ENCODE measurements at regions not wholly inside any gene's neighbourhood (a gene's known extent, or its start where the extent isn't known, plus 50 kb on each side); places are given as distances from the start of the nearest gene placed in this dataset.

DNA sequence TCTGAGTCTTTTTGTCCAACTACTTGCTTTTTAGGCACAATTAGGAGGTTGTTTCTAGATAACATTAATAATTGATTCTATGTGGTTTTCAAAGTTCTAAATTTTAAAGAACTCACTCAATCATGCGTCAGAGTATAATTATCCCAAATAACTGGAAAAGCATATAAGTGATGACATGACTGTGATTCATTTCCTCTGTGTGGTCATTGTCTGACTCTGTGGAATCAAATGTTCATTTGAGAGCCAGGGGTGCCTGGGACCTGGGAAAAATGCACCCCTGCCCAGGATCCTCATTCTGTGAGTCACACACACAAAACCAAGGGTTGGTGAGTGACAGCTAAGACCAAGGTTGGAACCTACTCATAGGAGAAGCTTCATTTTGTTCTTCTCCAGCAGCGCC is 127.1 kb upstream of the MLIP start:
- 90% methylated on average over 2 of the region's 2 CpGs; no CpG with 5 or more reads in 1 of the 2 experiments for WGBS, 2 experiments (ENCODE audit: extremely low coverage in 1 of 2, insufficient coverage in 1 of 2, insufficient read length in 1 of 2, insufficient replicate concordance in 2 of 2, low coverage in 1 of 2, low lambda C conversion rate in 2 of 2, missing lambda C conversion rate in 1 of 2)
- Histone ChIP-seq H2BK15ac (ENCODE audit: low read length) (no peak overlapping the region), H2AFZ (ENCODE audit: low read length) (no peak overlapping the region)

More for the DNA sequence above, 127.1 kb upstream of the MLIP start:
- no peaks in the 10 kb centered on the region for H3K79me1 ChIP-seq (ENCODE audit: low read depth, low read length)
- no peak overlapping the region for H4K91ac ChIP-seq (replicated peaks; ENCODE audit: insufficient read length, low read length)
- H3K4me3 ChIP-seq (ENCODE audit: extremely low read depth in 1 of 4, insufficient read depth in 2 of 4, low read depth in 3 of 4, low read length in 4 of 4) = no peak overlapping the region
- no peak overlapping the region for H4K5ac ChIP-seq (ENCODE audit: insufficient read length, low read depth, low read length)
- H3K56ac ChIP-seq (replicated peaks; ENCODE audit: insufficient read length, low read depth, low read length) = no peak overlapping the region
- H3K4me1 ChIP-seq (replicated peaks in 1 of 4; ENCODE audit: control insufficient read depth in 3 of 4, insufficient read depth in 4 of 4, low read length in 3 of 4) = peaks cover 0 to 7% (median 0%) of the 10 kb centered on the region in 4 experiments; a peak in 2 of 7 replicates
- H3K27me3 ChIP-seq (replicated peaks in 1 of 4; ENCODE audit: control insufficient read depth in 3 of 4, extremely low read depth in 1 of 4, insufficient read depth in 3 of 4, low read length in 3 of 4) = no peaks in the 10 kb centered on the region
- FAIRE-seq = no peak
- H3K9me3 ChIP-seq (ENCODE audit: insufficient read depth in 2 of 2, low read depth in 1 of 2, low read length in 1 of 2) = no peaks in the 10 kb centered on the region
- no peak overlapping the region for H2AK5ac ChIP-seq (ENCODE audit: low read depth, low read length)
- TF ChIP-seq RNF2 (IDR thresholded peaks at IDR 0.05; ENCODE audit: borderline replicate concordance, low read depth, low read length, missing control alignments, poor library complexity, severe bottlenecking) = no peak
- TF ChIP-seq RXRA (IDR thresholded peaks at IDR 0.05; ENCODE audit: insufficient read depth, low read depth, low read length) = no peak
- no peak overlapping the region for H2BK12ac ChIP-seq (ENCODE audit: low read depth, low read length)
- H3K36me3 ChIP-seq (ENCODE audit: control insufficient read depth in 2 of 4, insufficient read depth in 4 of 4, low read length in 3 of 4) = no peaks in the 10 kb centered on the region
- POLR2A ChIA-PET (ENCODE audit: partially characterized antibody) = no interaction called here
- no peak for DNase-seq (ENCODE audit: low read depth in 1 of 2, low spot score in 2 of 2)
- H3K4ac ChIP-seq (replicated peaks; ENCODE audit: insufficient read length, low read depth, low read length) = no peak overlapping the region
- CTCF ChIA-PET (ENCODE audit: partially characterized antibody) = interaction anchor here (3.7 to 5.7 kb wide), 2 partner anchors 260 to 282 kb away, joined by 36 to 100 read pairs; no protein-coding TSS in a partner anchor
- no peak overlapping the region for H3K23ac ChIP-seq (ENCODE audit: insufficient read length)
- H3K14ac ChIP-seq (ENCODE audit: insufficient read length) = no peak overlapping the region
- H3K27ac ChIP-seq (ENCODE audit: low read depth, low read length) = no peak overlapping the region
- no peak overlapping the region for H3K18ac ChIP-seq (ENCODE audit: extremely low read depth, low read length)
- no peak overlapping the region for H2BK20ac ChIP-seq (ENCODE audit: low read length)
- no peaks in the 10 kb centered on the region for H4K20me1 ChIP-seq (replicated peaks in 1 of 2; ENCODE audit: control insufficient read depth in 1 of 2, insufficient read depth in 2 of 2, low read length in 2 of 2)
- no peak overlapping the region for H2BK120ac ChIP-seq (replicated peaks; ENCODE audit: low read depth, low read length)
- no peaks in the 10 kb centered on the region for H3K79me2 ChIP-seq (ENCODE audit: control insufficient read depth in 1 of 2, insufficient read depth in 2 of 2, low read length in 2 of 2)
- no peak overlapping the region for H2BK5ac ChIP-seq (ENCODE audit: low read depth, low read length)
- no peak overlapping the region for H3K9ac ChIP-seq (replicated peaks in 1 of 4; ENCODE audit: extremely low read depth in 1 of 4, low read depth in 3 of 4, low read length in 3 of 4)
- H3K4me2 ChIP-seq (ENCODE audit: insufficient read depth in 1 of 2, low read depth in 2 of 2, low read length in 2 of 2) = no peak overlapping the region
- H3K23me2 ChIP-seq (ENCODE audit: low read depth, low read length) = no peaks in the 10 kb centered on the region
- no peak overlapping the region for H4K8ac ChIP-seq (ENCODE audit: extremely low read depth, insufficient read depth, low read length)

Measured in H1 (cell line).